IMR-90 (cell line): ENCODE measurements at regions not wholly inside any gene's neighbourhood (a gene's known extent, or its start where the extent isn't known, plus 50 kb on each side); places are given as distances from the start of the nearest gene placed in this dataset.

Experiments used
- ATAC-seq: fragments of 200-7000 bp; cut with Tn5 transposase; 2 replicates; pipeline ENCODE4 v1.9.1; 2020; ENCODE audit warnings: low read depth, mild to moderate bottlenecking, moderate library complexity
- BruUV-seq: library from RNA; stranded (reverse); fragments of 400-500 nt; replicated peaks from 2 replicates; lab custom pipeline; 2021; lab: Mats Ljungman, UMichigan
- CTCF ChIA-PET: fragments of 300-600 bp; formaldehyde crosslinking; extraction: SDS; loops from one replicate; lab custom pipeline; 2021; ENCODE audit warnings: antibody characterized with exemption; lab: Yijun Ruan, JAX
- POLR2A ChIA-PET: fragments of 300-600 bp; sonication (Branson Sonifier 250); formaldehyde crosslinking; loops from one replicate; lab custom pipeline; 2022; ENCODE audit warnings: antibody characterized with exemption; ENCODE audit not compliant: unreplicated experiment; lab: Charles Lee
- DNase-seq: peaks from one replicate; pipeline ENCODE4 v3.0.0; 2013
- H2AFZ ChIP-seq: replicated peaks from 2 replicates; pipeline ENCODE3; 2013; ENCODE audit warnings: low read length, mild to moderate bottlenecking; ENCODE audit not compliant: poor library complexity
- H2AK5ac ChIP-seq: 2 replicates; pipeline ENCODE4 v1.6.1; 2013; ENCODE audit warnings: low read depth, low read length, inconsistent platforms
- H2AK9ac ChIP-seq: replicated peaks from 2 replicates; pipeline ENCODE3; 2013; ENCODE audit warnings: mild to moderate bottlenecking, low read depth, low read length, moderate library complexity; ENCODE audit not compliant: poor library complexity
- H2BK120ac ChIP-seq: 2 replicates; pipeline ENCODE4 v1.6.1; 2013; ENCODE audit warnings: low read depth, low read length, inconsistent platforms
- H2BK15ac ChIP-seq: 3 replicates; pipeline ENCODE4 v1.6.1; 2013; ENCODE audit warnings: low read depth, low read length, inconsistent platforms
- H2BK20ac ChIP-seq: 2 replicates; pipeline ENCODE4 v1.6.1; 2013; ENCODE audit warnings: low read depth, mild to moderate bottlenecking, inconsistent platforms, low read length, moderate library complexity
- H2BK5ac ChIP-seq: 2 replicates; pipeline ENCODE4 v1.6.1; 2013; ENCODE audit warnings: mild to moderate bottlenecking, low read depth, low read length, inconsistent platforms; ENCODE audit not compliant: poor library complexity, severe bottlenecking
- H3K14ac ChIP-seq: replicated peaks from 2 replicates; pipeline ENCODE4 v1.6.1; 2013; ENCODE audit warnings: low read depth, low read length, inconsistent platforms
- H3K18ac ChIP-seq: 2 replicates; pipeline ENCODE4 v1.6.1; 2013; ENCODE audit warnings: low read depth, low read length, control low read depth
- H3K23ac ChIP-seq: 2 replicates; pipeline ENCODE4 v1.6.1; 2013; ENCODE audit warnings: low read depth, low read length, inconsistent platforms
- H3K27ac ChIP-seq: 2 replicates; pipeline ENCODE4 v1.5.1; 2013; ENCODE audit warnings: mild to moderate bottlenecking, control low read depth, low read length; ENCODE audit not compliant: insufficient read depth
- H3K27me3 ChIP-seq: 2 replicates; pipeline ENCODE4 v1.6.1; 2013; ENCODE audit warnings: low read length; ENCODE audit not compliant: control insufficient read depth, insufficient read depth
- H3K36me3 ChIP-seq: 2 replicates; pipeline ENCODE4 v1.6.1; 2013; ENCODE audit warnings: low read length, mixed read lengths; ENCODE audit not compliant: control insufficient read depth, insufficient read depth
- H3K4ac ChIP-seq: 2 replicates; pipeline ENCODE4 v1.6.1; 2013; ENCODE audit warnings: low read depth, low read length, inconsistent platforms
- H3K4me1 ChIP-seq: 2 replicates; pipeline ENCODE4 v1.6.1; 2013; ENCODE audit warnings: low read length, mixed read lengths; ENCODE audit not compliant: control insufficient read depth, insufficient read depth
- H3K4me2 ChIP-seq: 2 replicates; pipeline ENCODE4 v1.6.1; 2013; ENCODE audit warnings: low read depth, mild to moderate bottlenecking, control low read depth, low read length, moderate library complexity
- H3K4me3 ChIP-seq: 2 replicates; pipeline ENCODE4 v1.5.1; 2013; ENCODE audit warnings: low read depth, mild to moderate bottlenecking, control low read depth, low read length, moderate library complexity; ENCODE audit not compliant: insufficient read depth
- H3K56ac ChIP-seq: 2 replicates; pipeline ENCODE4 v1.6.1; 2013; ENCODE audit warnings: low read length, inconsistent platforms; ENCODE audit not compliant: insufficient read depth; ENCODE audit errors: extremely low read depth
- H3K79me1 ChIP-seq, 2 experiments: 2 replicates each; pipeline ENCODE4 v1.6.1; 2013; ENCODE audit warnings: low read length in 2 of 2, inconsistent platforms in 1 of 2, low read depth in 1 of 2
- H3K9ac ChIP-seq: 2 replicates; pipeline ENCODE4 v1.6.1; 2013; ENCODE audit warnings: low read depth, low read length, control low read depth
- H3K9me1 ChIP-seq: 2 replicates; pipeline ENCODE4 v1.6.1; 2013; ENCODE audit warnings: low read length, inconsistent platforms; ENCODE audit not compliant: insufficient read depth
- H3K9me3 ChIP-seq: 2 replicates; pipeline ENCODE4 v1.6.1; 2013; ENCODE audit warnings: low read length; ENCODE audit not compliant: control insufficient read depth, insufficient read depth
- H4K20me1 ChIP-seq: 2 replicates; pipeline ENCODE4 v1.6.1; 2013; ENCODE audit warnings: low read length, inconsistent platforms; ENCODE audit not compliant: insufficient read depth
- H4K5ac ChIP-seq: 2 replicates; pipeline ENCODE4 v1.6.1; 2013; ENCODE audit warnings: mild to moderate bottlenecking, low read depth, low read length, control low read depth
- H4K8ac ChIP-seq, 2 experiments: 2 replicates each; pipeline ENCODE4 v1.6.1; 2013; ENCODE audit warnings: low read depth in 2 of 2, low read length in 2 of 2, control low read depth in 1 of 2, inconsistent platforms in 1 of 2
- H4K91ac ChIP-seq: 2 replicates; pipeline ENCODE4 v1.6.1; 2013; ENCODE audit warnings: low read depth, low read length, inconsistent platforms; ENCODE audit not compliant: insufficient read depth
- FOS ChIP-seq: fragments of 150-350 bp; IDR thresholded peaks from 2 replicates; pipeline ENCODE4 v1.6.1; 2016; ENCODE audit warnings: low read depth, low read length
- MAFK ChIP-seq: IDR thresholded peaks from 2 replicates; pipeline ENCODE4 v1.6.1; 2012; ENCODE audit warnings: low read depth, low read length, improper control_type of control experiment
- WGBS, 2 experiments: methylation state at CpG; one replicate each; pipeline versions ENCODE4 v1.1.5 to v1.1.7; 2013; ENCODE audit warnings: missing lambda C conversion rate in 2 of 2; ENCODE audit not compliant: insufficient read length in 1 of 2; ENCODE audit errors: extremely low coverage in 2 of 2; 5-methylcytosine and 5-hydroxymethylcytosine counted together
- dilution Hi-C: fragments of 300-500 bp; cut with HindIII; formaldehyde crosslinking; loops from one replicate; pipeline ENCODE4 v1.14.3; 2018; ENCODE audit warnings: low sequenced_read_pairs; ENCODE audit not compliant: unreplicated experiment
- in situ Hi-C: fragments of 300-500 bp; cut with MboI; formaldehyde crosslinking; loops from 3 replicates; pipeline ENCODE4 v1.14.3; 2019; ENCODE audit warnings: low sequenced_read_pairs, inconsistent platforms, mixed read lengths
- intact Hi-C: fragments of 100-400 bp; cut with micrococcal nuclease; formaldehyde crosslinking; loops from 2 replicates; pipeline ENCODE4 v1.10.0; 2022

GRCh38 chr18:40415821-40416220, 1539.2 kb upstream of the PIK3C3 start:
- no CpG with 5 or more reads among the region's 3 CpGs for WGBS, 2 experiments
- no peak overlapping the region for H2BK5ac ChIP-seq
- H2BK20ac ChIP-seq, result no peak overlapping the region
- H4K8ac ChIP-seq, result no peak overlapping the region
- H4K20me1 ChIP-seq, result no peaks in the 10 kb centered on the region
- no peaks in the 10 kb centered on the region for H3K4me1 ChIP-seq
- H3K79me1 ChIP-seq, result no peaks in the 10 kb centered on the region
- no peak overlapping the region for H2AK9ac ChIP-seq
- no peak overlapping the region for H3K4ac ChIP-seq
- H3K18ac ChIP-seq, result no peak overlapping the region
- H3K27ac ChIP-seq, result no peak overlapping the region
- POLR2A ChIA-PET, result no interaction called here
- no peaks in the 10 kb centered on the region for H3K36me3 ChIP-seq
- no peak overlapping the region for H3K9ac ChIP-seq
- TF ChIP-seq FOS (no peak), MAFK (peak; percentile 82)
- H3K9me3 ChIP-seq, result no peaks in the 10 kb centered on the region
- H3K23ac ChIP-seq, result no peak overlapping the region
- no peak overlapping the region for H2BK120ac ChIP-seq
- H4K91ac ChIP-seq, result no peak overlapping the region
- intact Hi-C loops, result loop anchor here (10.0 kb wide), 1 partner anchor 959 kb away; no protein-coding TSS in a partner anchor
- H3K4me2 ChIP-seq, result no peak overlapping the region
- no TSS peak for BruUV-seq
- H3K9me1 ChIP-seq, result no peaks in the 10 kb centered on the region
- H3K27me3 ChIP-seq, result no peaks in the 10 kb centered on the region
- in situ Hi-C loops, result loop anchor here (25.0 kb wide), 1 partner anchor 971 kb away; no protein-coding TSS in a partner anchor
- H3K56ac ChIP-seq, result no peak overlapping the region
- no peak overlapping the region for H2AK5ac ChIP-seq
- CTCF ChIA-PET, result no interaction called here
- DNase-seq, result no peak
- H4K5ac ChIP-seq, result no peak overlapping the region
- no peak overlapping the region for H2BK15ac ChIP-seq
- no peak overlapping the region for H3K14ac ChIP-seq
- H3K4me3 ChIP-seq, result no peak overlapping the region
- ATAC-seq, result no peak
- H2AFZ ChIP-seq, result no peak overlapping the region
- dilution Hi-C loops, result no loop called here
